Neuron (in vitro differentiated cells): ENCODE measurements at regions not wholly inside any gene's neighbourhood (a gene's known extent, or its start where the extent isn't known, plus 50 kb on each side); places are given as distances from the start of the nearest gene placed in this dataset.

ENCODE experiments used
- H2AFZ ChIP-seq: one replicate; pipeline ENCODE4 v1.6.1; 2013; ENCODE audit warnings: low read depth, mild to moderate bottlenecking, inconsistent platforms, low read length, moderate library complexity
- H3K27me3 ChIP-seq: one replicate; pipeline ENCODE4 v1.6.1; 2013; ENCODE audit warnings: low read length; ENCODE audit not compliant: insufficient read depth
- H3K36me3 ChIP-seq: one replicate; pipeline ENCODE4 v1.6.1; 2013; ENCODE audit warnings: low read length; ENCODE audit not compliant: insufficient read depth
- H3K4me1 ChIP-seq: one replicate; pipeline ENCODE4 v1.6.1; 2013; ENCODE audit warnings: low read length; ENCODE audit not compliant: insufficient read depth
- H3K4me3 ChIP-seq: 2 replicates; pipeline ENCODE4 v1.5.1; 2013; ENCODE audit warnings: mild to moderate bottlenecking, low read length, moderate library complexity
- H3K9me3 ChIP-seq: one replicate; pipeline ENCODE4 v1.6.1; 2013; ENCODE audit warnings: low read length

DNA sequence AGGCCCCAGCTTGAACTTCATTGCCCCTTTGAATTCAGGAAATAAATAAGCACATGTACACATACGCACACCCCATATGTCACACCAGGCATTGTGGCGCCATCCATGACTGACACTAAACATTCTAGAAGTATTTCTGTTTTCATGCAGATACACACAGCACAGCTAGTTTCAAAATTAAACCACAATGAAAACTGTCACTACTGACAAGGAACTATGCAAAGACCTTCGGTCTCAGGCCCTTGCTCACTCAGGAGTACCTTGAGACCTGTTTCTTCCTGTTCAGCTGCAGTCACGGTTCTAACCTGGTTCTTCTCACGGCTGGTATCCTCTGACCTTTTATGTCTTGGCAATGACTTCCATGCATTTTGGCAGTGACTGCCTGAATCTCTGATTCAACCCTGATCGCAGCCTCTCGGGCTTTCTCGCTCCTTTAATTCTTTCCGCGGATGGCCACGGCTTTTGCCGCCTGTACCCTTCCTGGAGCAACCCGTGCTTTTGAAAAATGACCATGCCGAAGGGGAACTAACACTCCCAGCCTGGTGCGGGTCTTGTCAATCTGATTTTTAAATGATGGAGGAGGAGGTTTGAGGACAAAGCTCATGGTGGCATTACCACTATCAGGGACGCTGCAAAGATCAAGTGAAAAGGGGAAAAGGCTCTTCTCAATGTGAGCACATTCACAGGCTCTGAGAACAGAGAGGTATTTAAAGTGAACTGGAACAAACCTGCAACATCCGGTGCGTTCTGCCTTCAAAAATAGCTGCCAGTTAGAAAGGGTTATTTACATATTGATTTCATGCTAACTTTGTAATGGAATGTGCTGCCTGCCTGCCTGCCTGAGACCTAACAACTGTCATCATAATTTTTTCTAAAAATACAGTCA, 384.6 kb downstream of the RRAGC start:
- Histone ChIP-seq H3K4me1 (peaks cover 37% of the 10 kb centered on the region), H3K4me3 (peak overlapping the region; percentile 51), H3K9me3 (no peaks in the 10 kb centered on the region), H3K36me3 (no peaks in the 10 kb centered on the region), H3K27me3 (no peaks in the 10 kb centered on the region), H2AFZ (peak overlapping the region; percentile 65)

GRCh38 chr1:38466487-38466886, 393.1 kb downstream of the RRAGC start:
- no peaks in the 10 kb centered on the region for H3K36me3 ChIP-seq
- H3K4me3 ChIP-seq, result no peak overlapping the region
- no peaks in the 10 kb centered on the region for H3K4me1 ChIP-seq
- H2AFZ ChIP-seq, result no peak overlapping the region
- H3K27me3 ChIP-seq, result no peaks in the 10 kb centered on the region
- H3K9me3 ChIP-seq, result peaks cover 5% of the 10 kb centered on the region

- H3K36me3 ChIP-seq, result no peaks in the 10 kb centered on the region
These were observed 394.1 kb downstream of the RRAGC start for GRCh38 chr1:38465460-38465859.

DNA sequence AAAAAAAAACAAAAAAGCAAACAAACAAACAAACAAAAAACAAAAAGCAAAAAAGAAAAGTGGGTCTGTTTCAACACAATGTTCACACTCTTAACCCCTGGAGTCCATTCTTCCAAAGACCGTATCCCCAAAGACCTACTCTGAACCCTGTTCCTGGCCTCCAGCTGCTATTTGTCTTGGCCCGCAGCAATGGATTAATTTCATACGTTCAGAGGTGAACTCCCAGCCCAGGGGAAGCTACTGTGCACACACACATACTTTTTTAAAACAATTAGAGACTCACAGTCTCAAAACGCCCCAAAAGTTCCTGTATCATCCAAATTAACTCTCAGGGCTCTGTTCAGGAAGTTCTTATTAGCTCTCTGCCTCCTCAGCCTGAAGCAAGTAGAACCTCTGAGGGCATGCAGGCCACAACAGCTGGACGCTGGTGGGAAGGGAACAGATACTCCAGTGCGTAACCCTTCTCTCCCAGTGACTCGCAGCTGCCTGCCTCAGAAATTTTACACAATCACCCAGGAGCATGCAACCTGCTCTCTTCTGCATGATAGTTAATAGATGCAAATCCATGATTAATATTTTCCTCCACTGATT, 395.4 kb downstream of the RRAGC start:
- no peaks in the 10 kb centered on the region for H3K27me3 ChIP-seq
- no peak overlapping the region for H2AFZ ChIP-seq
- no peak overlapping the region for H3K4me3 ChIP-seq
- H3K4me1 ChIP-seq, result no peaks in the 10 kb centered on the region
- H3K36me3 ChIP-seq, result no peaks in the 10 kb centered on the region
- peaks cover 5% of the 10 kb centered on the region for H3K9me3 ChIP-seq

More at GRCh38 chr1:38465460-38465859, 394.1 kb downstream of the RRAGC start:
- H2AFZ ChIP-seq, result no peak overlapping the region
- no peaks in the 10 kb centered on the region for H3K4me1 ChIP-seq
- no peaks in the 10 kb centered on the region for H3K27me3 ChIP-seq
- peaks cover 5% of the 10 kb centered on the region for H3K9me3 ChIP-seq
- H3K4me3 ChIP-seq, result no peak overlapping the region

DNA sequence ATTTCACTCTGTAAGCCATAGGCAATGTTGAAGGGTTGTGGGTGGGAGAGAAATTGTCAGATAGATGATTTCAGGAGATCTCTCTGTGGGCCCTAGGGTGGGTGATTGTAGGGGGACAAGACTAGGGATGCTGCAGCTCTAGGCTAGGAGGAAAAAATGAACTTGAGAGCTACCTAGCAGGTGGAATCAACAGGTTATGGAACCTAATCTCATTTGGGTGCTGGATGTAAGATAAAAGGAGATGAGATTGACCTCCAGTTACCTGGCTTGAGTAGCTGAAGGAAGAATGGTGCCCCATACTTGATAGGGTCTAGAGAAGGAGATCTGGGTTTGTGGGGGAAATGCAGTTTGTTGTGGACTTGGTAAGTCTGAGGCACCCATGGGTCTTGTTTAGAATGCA, 396.5 kb downstream of the RRAGC start:
- no peaks in the 10 kb centered on the region for H3K36me3 ChIP-seq
- no peak overlapping the region for H2AFZ ChIP-seq
- no peak overlapping the region for H3K4me3 ChIP-seq
- H3K4me1 ChIP-seq, result no peaks in the 10 kb centered on the region
- H3K9me3 ChIP-seq, result peaks cover 5% of the 10 kb centered on the region
- no peaks in the 10 kb centered on the region for H3K27me3 ChIP-seq

GRCh38 chr1:38456531-38456876, 403.1 kb downstream of the RRAGC start:
- H3K27me3 ChIP-seq, result no peaks in the 10 kb centered on the region
- no peak overlapping the region for H3K4me3 ChIP-seq
- peaks cover 20% of the 10 kb centered on the region for H3K4me1 ChIP-seq
- H3K9me3 ChIP-seq, result no peaks in the 10 kb centered on the region
- H2AFZ ChIP-seq, result no peak overlapping the region
- H3K36me3 ChIP-seq, result no peaks in the 10 kb centered on the region

- Histone ChIP-seq H3K4me3 (no peak overlapping the region), H3K27me3 (no peaks in the 10 kb centered on the region), H3K4me1 (peaks cover 25% of the 10 kb centered on the region), H3K9me3 (no peaks in the 10 kb centered on the region), H2AFZ (no peak overlapping the region), H3K36me3 (no peaks in the 10 kb centered on the region)
These were observed 403.6 kb downstream of the RRAGC start for GRCh38 chr1:38455829-38456530.

GRCh38 chr1:38454749-38455441, 404.7 kb downstream of the RRAGC start:
- Histone ChIP-seq H2AFZ (no peak overlapping the region), H3K36me3 (no peaks in the 10 kb centered on the region), H3K4me3 (no peak overlapping the region), H3K4me1 (peaks cover 30% of the 10 kb centered on the region), H3K27me3 (no peaks in the 10 kb centered on the region), H3K9me3 (no peaks in the 10 kb centered on the region)

GRCh38 chr1:38454236-38454635, 405.3 kb downstream of the RRAGC start:
- Histone ChIP-seq H3K4me1 (peaks cover 30% of the 10 kb centered on the region), H2AFZ (no peak overlapping the region), H3K4me3 (no peak overlapping the region), H3K9me3 (no peaks in the 10 kb centered on the region), H3K27me3 (no peaks in the 10 kb centered on the region), H3K36me3 (no peaks in the 10 kb centered on the region)

- Histone ChIP-seq H3K4me1 (peaks cover 33% of the 10 kb centered on the region), H2AFZ (no peak overlapping the region), H3K36me3 (no peaks in the 10 kb centered on the region), H3K27me3 (no peaks in the 10 kb centered on the region), H3K9me3 (no peaks in the 10 kb centered on the region), H3K4me3 (no peak overlapping the region)
These were observed 405.7 kb upstream of the POU3F1 start for GRCh38 chr1:38452246-38452645.

DNA sequence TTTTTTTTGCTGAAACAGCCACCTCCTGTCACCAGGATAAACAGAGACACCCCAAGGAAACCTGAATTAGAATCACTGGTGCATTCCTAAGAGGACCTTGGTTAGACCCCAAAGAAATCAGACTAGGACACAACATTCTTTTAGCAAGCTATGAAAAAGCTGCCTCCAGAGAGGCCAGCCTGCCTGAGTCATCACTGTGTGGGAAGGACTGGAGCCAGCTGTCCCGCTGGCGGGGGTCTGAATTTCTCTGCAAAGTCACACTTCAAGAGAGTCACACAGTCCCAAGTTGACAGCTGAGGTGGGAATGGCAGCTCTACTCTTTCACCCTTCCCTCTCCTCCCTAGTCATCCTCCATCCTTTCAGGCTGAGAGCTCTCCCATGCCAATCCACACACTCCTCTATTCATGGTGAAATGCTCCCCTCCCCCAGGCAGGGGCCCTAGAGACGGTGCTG, 405.0 kb upstream of the POU3F1 start:
- Histone ChIP-seq H3K4me1 (peaks cover 33% of the 10 kb centered on the region), H3K36me3 (no peaks in the 10 kb centered on the region), H3K27me3 (no peaks in the 10 kb centered on the region), H3K4me3 (no peak overlapping the region), H2AFZ (no peak overlapping the region), H3K9me3 (no peaks in the 10 kb centered on the region)

DNA sequence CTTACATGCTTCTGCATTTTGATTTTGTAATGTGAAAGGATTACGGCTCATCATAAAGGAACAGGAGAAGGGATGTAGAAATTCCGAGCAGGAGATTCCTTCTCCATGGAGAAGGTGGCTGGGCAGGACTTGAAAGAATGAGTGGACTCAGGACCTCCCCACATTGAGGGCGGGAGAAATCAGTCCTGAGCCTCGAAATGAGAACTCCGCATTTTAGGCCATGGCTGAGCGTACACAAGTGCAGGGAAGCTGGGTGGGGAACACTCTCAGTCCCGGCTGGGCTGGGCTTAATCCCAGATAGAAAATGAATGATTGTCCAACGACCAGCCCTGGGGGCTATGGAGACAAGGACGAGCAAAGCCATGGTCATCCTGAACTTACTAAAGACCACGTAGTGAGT, 402.3 kb upstream of the POU3F1 start:
- Histone ChIP-seq H3K9me3 (no peaks in the 10 kb centered on the region), H3K27me3 (no peaks in the 10 kb centered on the region), H3K36me3 (no peaks in the 10 kb centered on the region), H3K4me1 (peaks cover 34% of the 10 kb centered on the region), H2AFZ (no peak overlapping the region), H3K4me3 (no peak overlapping the region)

DNA sequence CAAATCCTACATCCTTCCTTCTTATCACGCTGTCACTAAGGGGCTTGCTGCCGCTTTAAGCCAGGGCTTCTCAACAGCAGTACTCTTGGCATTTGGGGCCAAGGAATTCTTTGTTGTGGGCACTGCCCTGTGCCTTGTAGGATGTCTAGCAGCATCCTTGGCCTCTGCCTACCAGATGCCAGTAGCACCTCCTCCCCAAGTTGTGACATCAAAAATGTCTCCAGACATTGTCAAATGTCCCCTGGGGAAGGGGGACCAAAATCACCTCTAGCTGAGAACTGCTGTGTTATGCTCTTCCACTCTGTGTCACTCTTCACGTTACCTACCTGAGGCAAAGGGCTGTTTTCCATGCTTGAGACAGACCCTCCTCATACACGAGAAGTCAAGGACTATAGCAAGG, 400.3 kb upstream of the POU3F1 start:
- Histone ChIP-seq H2AFZ (no peak overlapping the region), H3K9me3 (peaks cover under 1% of the 10 kb centered on the region), H3K36me3 (no peaks in the 10 kb centered on the region), H3K4me3 (no peak overlapping the region), H3K4me1 (peaks cover 28% of the 10 kb centered on the region), H3K27me3 (no peaks in the 10 kb centered on the region)
